ENCODE measurements at regions not wholly inside any gene's neighbourhood (a gene's known extent, or its start where the extent isn't known, plus 50 kb on each side); places are given as distances from the start of the nearest gene placed in this dataset.

DNA sequence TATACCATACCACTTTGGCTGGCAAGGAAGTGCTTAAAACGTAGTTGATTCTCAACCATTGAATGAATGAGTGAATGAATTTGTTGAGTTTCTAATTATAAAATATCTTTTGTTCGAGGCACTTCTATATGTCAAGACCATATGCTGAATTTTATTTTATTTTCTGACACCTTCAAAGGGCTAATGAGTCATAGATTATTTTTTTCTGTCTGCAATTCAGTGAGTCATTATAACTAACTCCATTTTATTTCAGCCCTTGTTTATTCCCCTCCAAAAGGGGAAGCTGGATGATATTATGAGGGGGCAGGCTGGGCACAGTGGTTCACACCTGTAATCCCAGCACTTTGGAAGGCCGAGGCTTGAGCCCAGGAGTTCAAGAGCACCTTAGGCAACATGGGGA is 142.4 kb downstream of the P2RY1 start (continued):
- TF ChIP-seq PRDM15 (CRISPR knock-in tag; IDR thresholded peaks at IDR 0.05): no peak

DNA sequence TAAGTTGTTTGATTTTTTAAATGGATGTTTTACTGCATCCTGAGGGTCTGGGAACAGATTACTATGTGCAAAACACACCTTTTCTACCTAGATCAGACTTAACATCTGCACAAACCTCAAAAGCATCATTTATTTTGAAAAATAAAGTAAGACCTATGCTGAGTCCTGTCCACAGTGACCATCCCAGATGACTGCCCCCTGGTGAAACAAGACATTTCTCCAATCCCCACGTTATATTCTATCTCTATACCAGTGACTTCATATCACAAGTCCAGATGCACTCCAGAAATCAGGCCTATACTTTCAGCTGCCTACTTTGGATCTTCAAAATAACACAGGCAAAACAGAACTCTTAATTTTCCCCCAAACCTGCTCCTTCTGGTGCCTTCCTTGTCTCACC is 143.2 kb downstream of the P2RY1 start:
- DNase-seq (ENCODE audit: low spot score): no peak
- ChIA-PET CTCF (no interaction called here), POLR2A (no interaction called here)
- Mint-ChIP-seq H3K36me3 (peaks cover 12% of the 10 kb centered on the region), H3K27ac (no peak overlapping the region), H3K4me1 (no peaks in the 10 kb centered on the region), H3K9me3 (peaks cover 25% of the 10 kb centered on the region), H3K27me3 (ENCODE audit: low read depth) (no peaks in the 10 kb centered on the region), H3K4me3 (no peak overlapping the region)
- no peak for TF ChIP-seq JAZF1 (CRISPR knock-in tag; IDR thresholded peaks at IDR 0.05)
- TF ChIP-seq, protein P1, sequence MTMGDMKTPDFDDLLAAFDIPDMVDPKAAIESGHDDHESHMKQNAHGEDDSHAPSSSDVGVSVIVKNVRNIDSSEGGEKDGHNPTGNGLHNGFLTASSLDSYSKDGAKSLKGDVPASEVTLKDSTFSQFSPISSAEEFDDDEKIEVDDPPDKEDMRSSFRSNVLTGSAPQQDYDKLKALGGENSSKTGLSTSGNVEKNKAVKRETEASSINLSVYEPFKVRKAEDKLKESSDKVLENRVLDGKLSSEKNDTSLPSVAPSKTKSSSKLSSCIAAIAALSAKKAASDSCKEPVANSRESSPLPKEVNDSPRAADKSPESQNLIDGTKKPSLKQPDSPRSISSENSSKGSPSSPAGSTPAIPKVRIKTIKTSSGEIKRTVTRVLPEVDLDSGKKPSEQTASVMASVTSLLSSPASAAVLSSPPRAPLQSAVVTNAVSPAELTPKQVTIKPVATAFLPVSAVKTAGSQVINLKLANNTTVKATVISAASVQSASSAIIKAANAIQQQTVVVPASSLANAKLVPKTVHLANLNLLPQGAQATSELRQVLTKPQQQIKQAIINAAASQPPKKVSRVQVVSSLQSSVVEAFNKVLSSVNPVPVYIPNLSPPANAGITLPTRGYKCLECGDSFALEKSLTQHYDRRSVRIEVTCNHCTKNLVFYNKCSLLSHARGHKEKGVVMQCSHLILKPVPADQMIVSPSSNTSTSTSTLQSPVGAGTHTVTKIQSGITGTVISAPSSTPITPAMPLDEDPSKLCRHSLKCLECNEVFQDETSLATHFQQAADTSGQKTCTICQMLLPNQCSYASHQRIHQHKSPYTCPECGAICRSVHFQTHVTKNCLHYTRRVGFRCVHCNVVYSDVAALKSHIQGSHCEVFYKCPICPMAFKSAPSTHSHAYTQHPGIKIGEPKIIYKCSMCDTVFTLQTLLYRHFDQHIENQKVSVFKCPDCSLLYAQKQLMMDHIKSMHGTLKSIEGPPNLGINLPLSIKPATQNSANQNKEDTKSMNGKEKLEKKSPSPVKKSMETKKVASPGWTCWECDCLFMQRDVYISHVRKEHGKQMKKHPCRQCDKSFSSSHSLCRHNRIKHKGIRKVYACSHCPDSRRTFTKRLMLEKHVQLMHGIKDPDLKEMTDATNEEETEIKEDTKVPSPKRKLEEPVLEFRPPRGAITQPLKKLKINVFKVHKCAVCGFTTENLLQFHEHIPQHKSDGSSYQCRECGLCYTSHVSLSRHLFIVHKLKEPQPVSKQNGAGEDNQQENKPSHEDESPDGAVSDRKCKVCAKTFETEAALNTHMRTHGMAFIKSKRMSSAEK (CRISPR knock-in tag; IDR thresholded peaks at IDR 0.05; ENCODE audit: borderline replicate concordance): no peak
- no peak for TF ChIP-seq ETV6 (CRISPR knock-in tag; IDR thresholded peaks at IDR 0.05)
- TF ChIP-seq, protein P2, sequence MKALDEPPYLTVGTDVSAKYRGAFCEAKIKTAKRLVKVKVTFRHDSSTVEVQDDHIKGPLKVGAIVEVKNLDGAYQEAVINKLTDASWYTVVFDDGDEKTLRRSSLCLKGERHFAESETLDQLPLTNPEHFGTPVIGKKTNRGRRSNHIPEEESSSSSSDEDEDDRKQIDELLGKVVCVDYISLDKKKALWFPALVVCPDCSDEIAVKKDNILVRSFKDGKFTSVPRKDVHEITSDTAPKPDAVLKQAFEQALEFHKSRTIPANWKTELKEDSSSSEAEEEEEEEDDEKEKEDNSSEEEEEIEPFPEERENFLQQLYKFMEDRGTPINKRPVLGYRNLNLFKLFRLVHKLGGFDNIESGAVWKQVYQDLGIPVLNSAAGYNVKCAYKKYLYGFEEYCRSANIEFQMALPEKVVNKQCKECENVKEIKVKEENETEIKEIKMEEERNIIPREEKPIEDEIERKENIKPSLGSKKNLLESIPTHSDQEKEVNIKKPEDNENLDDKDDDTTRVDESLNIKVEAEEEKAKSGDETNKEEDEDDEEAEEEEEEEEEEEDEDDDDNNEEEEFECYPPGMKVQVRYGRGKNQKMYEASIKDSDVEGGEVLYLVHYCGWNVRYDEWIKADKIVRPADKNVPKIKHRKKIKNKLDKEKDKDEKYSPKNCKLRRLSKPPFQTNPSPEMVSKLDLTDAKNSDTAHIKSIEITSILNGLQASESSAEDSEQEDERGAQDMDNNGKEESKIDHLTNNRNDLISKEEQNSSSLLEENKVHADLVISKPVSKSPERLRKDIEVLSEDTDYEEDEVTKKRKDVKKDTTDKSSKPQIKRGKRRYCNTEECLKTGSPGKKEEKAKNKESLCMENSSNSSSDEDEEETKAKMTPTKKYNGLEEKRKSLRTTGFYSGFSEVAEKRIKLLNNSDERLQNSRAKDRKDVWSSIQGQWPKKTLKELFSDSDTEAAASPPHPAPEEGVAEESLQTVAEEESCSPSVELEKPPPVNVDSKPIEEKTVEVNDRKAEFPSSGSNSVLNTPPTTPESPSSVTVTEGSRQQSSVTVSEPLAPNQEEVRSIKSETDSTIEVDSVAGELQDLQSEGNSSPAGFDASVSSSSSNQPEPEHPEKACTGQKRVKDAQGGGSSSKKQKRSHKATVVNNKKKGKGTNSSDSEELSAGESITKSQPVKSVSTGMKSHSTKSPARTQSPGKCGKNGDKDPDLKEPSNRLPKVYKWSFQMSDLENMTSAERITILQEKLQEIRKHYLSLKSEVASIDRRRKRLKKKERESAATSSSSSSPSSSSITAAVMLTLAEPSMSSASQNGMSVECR (CRISPR knock-in tag; IDR thresholded peaks at IDR 0.05; ENCODE audit: borderline replicate concordance): no peak
- TF ChIP-seq, protein P3, sequence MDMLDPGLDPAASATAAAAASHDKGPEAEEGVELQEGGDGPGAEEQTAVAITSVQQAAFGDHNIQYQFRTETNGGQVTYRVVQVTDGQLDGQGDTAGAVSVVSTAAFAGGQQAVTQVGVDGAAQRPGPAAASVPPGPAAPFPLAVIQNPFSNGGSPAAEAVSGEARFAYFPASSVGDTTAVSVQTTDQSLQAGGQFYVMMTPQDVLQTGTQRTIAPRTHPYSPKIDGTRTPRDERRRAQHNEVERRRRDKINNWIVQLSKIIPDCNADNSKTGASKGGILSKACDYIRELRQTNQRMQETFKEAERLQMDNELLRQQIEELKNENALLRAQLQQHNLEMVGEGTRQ (CRISPR knock-in tag; IDR thresholded peaks at IDR 0.05): no peak
- TF ChIP-seq GABPB1 (CRISPR knock-in tag; IDR thresholded peaks at IDR 0.05): no peak
- TF ChIP-seq MYBL2 (CRISPR knock-in tag; IDR thresholded peaks at IDR 0.05): no peak
- ATAC-seq: no peak

GRCh38 chr3:152997526-152997925 is 162.6 kb downstream of the P2RY1 start:
- H3K27ac Mint-ChIP-seq: no peak overlapping the region
- POLR2A ChIA-PET: no interaction called here
- H3K27me3 Mint-ChIP-seq (ENCODE audit: low read depth): no peaks in the 10 kb centered on the region
- H3K36me3 Mint-ChIP-seq: no peaks in the 10 kb centered on the region
- H3K4me1 Mint-ChIP-seq: no peaks in the 10 kb centered on the region; the same call in 1 of the 2 replicates
- no peak overlapping the region for H3K4me3 Mint-ChIP-seq
- no peaks in the 10 kb centered on the region; the same call in 1 of the 2 replicates for H3K9me3 Mint-ChIP-seq
- DNase-seq (ENCODE audit: low spot score) (no peak), ATAC-seq (no peak)
- CTCF ChIA-PET: no interaction called here
- TF ChIP-seq FOXK1 (CRISPR knock-in tag; IDR thresholded peaks at IDR 0.05) (no peak), PREB (CRISPR knock-in tag; IDR thresholded peaks at IDR 0.05; ENCODE audit: borderline replicate concordance) (no peak), AFF4 (CRISPR knock-in tag; IDR thresholded peaks at IDR 0.05; ENCODE audit: borderline replicate concordance) (no peak)
- TF ChIP-seq, protein P4, sequence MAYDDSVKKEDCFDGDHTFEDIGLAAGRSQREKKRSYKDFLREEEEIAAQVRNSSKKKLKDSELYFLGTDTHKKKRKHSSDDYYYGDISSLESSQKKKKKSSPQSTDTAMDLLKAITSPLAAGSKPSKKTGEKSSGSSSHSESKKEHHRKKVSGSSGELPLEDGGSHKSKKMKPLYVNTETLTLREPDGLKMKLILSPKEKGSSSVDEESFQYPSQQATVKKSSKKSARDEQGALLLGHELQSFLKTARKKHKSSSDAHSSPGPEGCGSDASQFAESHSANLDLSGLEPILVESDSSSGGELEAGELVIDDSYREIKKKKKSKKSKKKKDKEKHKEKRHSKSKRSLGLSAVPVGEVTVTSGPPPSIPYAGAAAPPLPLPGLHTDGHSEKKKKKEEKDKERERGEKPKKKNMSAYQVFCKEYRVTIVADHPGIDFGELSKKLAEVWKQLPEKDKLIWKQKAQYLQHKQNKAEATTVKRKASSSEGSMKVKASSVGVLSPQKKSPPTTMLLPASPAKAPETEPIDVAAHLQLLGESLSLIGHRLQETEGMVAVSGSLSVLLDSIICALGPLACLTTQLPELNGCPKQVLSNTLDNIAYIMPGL (CRISPR knock-in tag; IDR thresholded peaks at IDR 0.05): no peak

Data from WTC11 (cell line).